ENCODE measurements at regions not wholly inside any gene's neighbourhood (a gene's known extent, or its start where the extent isn't known, plus 50 kb on each side); places are given as distances from the start of the nearest gene placed in this dataset.

DNA sequence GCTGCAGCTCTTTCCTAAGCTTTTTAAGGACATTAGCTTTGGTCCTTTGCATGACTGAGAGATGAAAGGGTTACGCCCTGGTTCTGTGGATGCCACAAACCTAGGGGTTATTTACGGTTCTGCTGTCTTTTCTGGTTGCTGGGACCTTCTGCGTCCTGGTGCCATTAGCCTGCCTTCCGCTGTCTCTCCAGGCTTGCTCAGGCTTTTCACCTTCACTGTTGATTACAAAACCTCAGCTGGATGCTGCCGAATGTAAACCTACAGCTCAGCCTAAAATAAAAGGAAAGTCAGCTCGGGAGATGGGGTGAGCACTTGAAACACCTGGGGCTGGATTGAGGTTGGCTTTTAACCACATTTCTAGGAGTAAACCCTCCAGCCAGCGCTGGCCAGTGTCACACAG lies 130.9 kb upstream of the ARHGAP28 start:
- TF ChIP-seq, protein P1, sequence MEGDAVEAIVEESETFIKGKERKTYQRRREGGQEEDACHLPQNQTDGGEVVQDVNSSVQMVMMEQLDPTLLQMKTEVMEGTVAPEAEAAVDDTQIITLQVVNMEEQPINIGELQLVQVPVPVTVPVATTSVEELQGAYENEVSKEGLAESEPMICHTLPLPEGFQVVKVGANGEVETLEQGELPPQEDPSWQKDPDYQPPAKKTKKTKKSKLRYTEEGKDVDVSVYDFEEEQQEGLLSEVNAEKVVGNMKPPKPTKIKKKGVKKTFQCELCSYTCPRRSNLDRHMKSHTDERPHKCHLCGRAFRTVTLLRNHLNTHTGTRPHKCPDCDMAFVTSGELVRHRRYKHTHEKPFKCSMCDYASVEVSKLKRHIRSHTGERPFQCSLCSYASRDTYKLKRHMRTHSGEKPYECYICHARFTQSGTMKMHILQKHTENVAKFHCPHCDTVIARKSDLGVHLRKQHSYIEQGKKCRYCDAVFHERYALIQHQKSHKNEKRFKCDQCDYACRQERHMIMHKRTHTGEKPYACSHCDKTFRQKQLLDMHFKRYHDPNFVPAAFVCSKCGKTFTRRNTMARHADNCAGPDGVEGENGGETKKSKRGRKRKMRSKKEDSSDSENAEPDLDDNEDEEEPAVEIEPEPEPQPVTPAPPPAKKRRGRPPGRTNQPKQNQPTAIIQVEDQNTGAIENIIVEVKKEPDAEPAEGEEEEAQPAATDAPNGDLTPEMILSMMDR (optimal IDR thresholded peaks at IDR 0.05 in 1 of 3, IDR thresholded peaks at IDR 0.05 in 1 of 3, conservative IDR thresholded peaks at IDR 0.05 in 1 of 3; ENCODE audit: extremely low read depth in 1 of 3, insufficient read depth in 2 of 3, low read length in 3 of 3) = no peak
- TF ChIP-seq EZH2 (IDR thresholded peaks at IDR 0.05; ENCODE audit: low read length) = no peak
- Histone ChIP-seq H3K27me3 (ENCODE audit: control insufficient read depth, extremely low read depth, insufficient read depth, low read length) (no peaks in the 10 kb centered on the region), H3K79me2 (ENCODE audit: control insufficient read depth, insufficient read depth, low read length) (no peaks in the 10 kb centered on the region), H3K4me1 (ENCODE audit: control insufficient read depth, extremely low read depth, insufficient read depth, low read length) (peaks cover 7% of the 10 kb centered on the region), H4K20me1 (ENCODE audit: control insufficient read depth, extremely low read depth, insufficient read depth, low read length) (no peaks in the 10 kb centered on the region), H3K9me3 (ENCODE audit: control insufficient read depth, low read depth, low read length) (no peaks in the 10 kb centered on the region), H3K9ac (ENCODE audit: control insufficient read depth, extremely low read depth, insufficient read depth, low read length) (no peak overlapping the region), H3K4me2 (ENCODE audit: control insufficient read depth, extremely low read depth, insufficient read depth, low read depth, low read length) (no peak overlapping the region), H3K4me3 (ENCODE audit: control insufficient read depth in 2 of 3, extremely low read depth in 1 of 3, insufficient read depth in 2 of 3, low read depth in 1 of 3, low read length in 3 of 3) (no peak overlapping the region), H3K36me3 (ENCODE audit: control insufficient read depth in 2 of 2, extremely low read depth in 1 of 2, insufficient read depth in 2 of 2, low read length in 2 of 2) (no peaks in the 10 kb centered on the region), H3K27ac (ENCODE audit: control insufficient read depth, insufficient read depth, low read length) (no peak overlapping the region), H3K9me1 (ENCODE audit: control insufficient read depth, extremely low read depth, insufficient read depth, low read length) (no peaks in the 10 kb centered on the region), H2AFZ (ENCODE audit: control insufficient read depth, low read length) (no peak overlapping the region)
- dilution Hi-C loops (cut with MboI; ENCODE audit: extremely low pct_ligation_motif_present, low sequenced_read_pairs) = no loop called here
- FAIRE-seq = no peak
- DNase-seq (ENCODE audit: low read depth, low spot score) = no peak

DNA sequence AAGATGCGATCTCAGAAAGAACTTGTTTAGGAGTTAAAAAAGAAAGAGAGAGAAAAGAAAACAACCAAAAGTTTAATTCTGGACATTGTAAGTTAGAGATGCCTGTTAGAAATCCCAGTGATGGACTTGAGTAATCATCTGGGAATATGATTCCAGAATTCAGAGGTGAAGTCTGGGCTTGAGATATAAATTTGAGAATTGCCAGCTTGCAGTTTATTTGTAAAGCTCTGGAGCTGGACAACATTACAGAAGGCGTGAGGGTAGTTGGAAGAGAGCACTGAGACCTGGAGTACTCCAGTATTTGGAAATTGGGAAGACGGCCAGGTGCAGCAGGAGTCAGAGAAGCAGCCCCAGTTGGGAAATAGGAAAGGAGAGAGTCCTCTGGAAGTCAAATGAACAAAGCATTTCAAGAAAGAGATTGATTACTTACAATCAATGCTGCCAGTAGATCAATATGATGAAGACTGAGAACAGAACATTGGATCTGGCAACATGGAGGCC lies 128.8 kb upstream of the ARHGAP28 start:
- no peaks in the 10 kb centered on the region for H3K9me3 ChIP-seq (ENCODE audit: control insufficient read depth, low read depth, low read length)
- no peak overlapping the region for H2AFZ ChIP-seq (ENCODE audit: control insufficient read depth, low read length)
- TF ChIP-seq, protein P1 (optimal IDR thresholded peaks at IDR 0.05 in 1 of 3, IDR thresholded peaks at IDR 0.05 in 1 of 3, conservative IDR thresholded peaks at IDR 0.05 in 1 of 3; ENCODE audit: extremely low read depth in 1 of 3, insufficient read depth in 2 of 3, low read length in 3 of 3) = no peak
- TF ChIP-seq EZH2 (IDR thresholded peaks at IDR 0.05; ENCODE audit: low read length) = no peak
- no peaks in the 10 kb centered on the region for H3K79me2 ChIP-seq (ENCODE audit: control insufficient read depth, insufficient read depth, low read length)
- no peaks in the 10 kb centered on the region for H3K36me3 ChIP-seq (ENCODE audit: control insufficient read depth in 2 of 2, extremely low read depth in 1 of 2, insufficient read depth in 2 of 2, low read length in 2 of 2)
- dilution Hi-C loops (cut with MboI; ENCODE audit: extremely low pct_ligation_motif_present, low sequenced_read_pairs) = no loop called here
- FAIRE-seq = no peak
- H3K4me1 ChIP-seq (ENCODE audit: control insufficient read depth, extremely low read depth, insufficient read depth, low read length) = peaks cover 13% of the 10 kb centered on the region
- H3K4me2 ChIP-seq (ENCODE audit: control insufficient read depth, extremely low read depth, insufficient read depth, low read depth, low read length) = peak overlapping the region; percentile 51
- H3K9ac ChIP-seq (ENCODE audit: control insufficient read depth, extremely low read depth, insufficient read depth, low read length) = no peak overlapping the region
- H3K4me3 ChIP-seq (ENCODE audit: control insufficient read depth in 2 of 3, extremely low read depth in 1 of 3, insufficient read depth in 2 of 3, low read depth in 1 of 3, low read length in 3 of 3) = no peak overlapping the region
- DNase-seq (ENCODE audit: low read depth, low spot score) = no peak
- no peak overlapping the region for H3K27ac ChIP-seq (ENCODE audit: control insufficient read depth, insufficient read depth, low read length)
- no peaks in the 10 kb centered on the region for H3K27me3 ChIP-seq (ENCODE audit: control insufficient read depth, extremely low read depth, insufficient read depth, low read length)
- no peaks in the 10 kb centered on the region for H3K9me1 ChIP-seq (ENCODE audit: control insufficient read depth, extremely low read depth, insufficient read depth, low read length)
- no peaks in the 10 kb centered on the region for H4K20me1 ChIP-seq (ENCODE audit: control insufficient read depth, extremely low read depth, insufficient read depth, low read length)
